HG02763 (cell line): ENCODE measurements at regions not wholly inside any gene's neighbourhood (a gene's known extent, or its start where the extent isn't known, plus 50 kb on each side); places are given as distances from the start of the nearest gene placed in this dataset.
"Not testable (repeated sequence)": the region's sequence is repeated elsewhere in the genome, so short reads cannot be mapped to it uniquely, and the experiment has no call there.

Experiments
- ATAC-seq: cut with Tn5 transposase; IDR thresholded peaks from one replicate; pipeline ENCODE4 v1.9.1; 2021; ENCODE audit warnings: mild to moderate bottlenecking, moderate library complexity; ENCODE audit not compliant: unreplicated experiment

DNA sequence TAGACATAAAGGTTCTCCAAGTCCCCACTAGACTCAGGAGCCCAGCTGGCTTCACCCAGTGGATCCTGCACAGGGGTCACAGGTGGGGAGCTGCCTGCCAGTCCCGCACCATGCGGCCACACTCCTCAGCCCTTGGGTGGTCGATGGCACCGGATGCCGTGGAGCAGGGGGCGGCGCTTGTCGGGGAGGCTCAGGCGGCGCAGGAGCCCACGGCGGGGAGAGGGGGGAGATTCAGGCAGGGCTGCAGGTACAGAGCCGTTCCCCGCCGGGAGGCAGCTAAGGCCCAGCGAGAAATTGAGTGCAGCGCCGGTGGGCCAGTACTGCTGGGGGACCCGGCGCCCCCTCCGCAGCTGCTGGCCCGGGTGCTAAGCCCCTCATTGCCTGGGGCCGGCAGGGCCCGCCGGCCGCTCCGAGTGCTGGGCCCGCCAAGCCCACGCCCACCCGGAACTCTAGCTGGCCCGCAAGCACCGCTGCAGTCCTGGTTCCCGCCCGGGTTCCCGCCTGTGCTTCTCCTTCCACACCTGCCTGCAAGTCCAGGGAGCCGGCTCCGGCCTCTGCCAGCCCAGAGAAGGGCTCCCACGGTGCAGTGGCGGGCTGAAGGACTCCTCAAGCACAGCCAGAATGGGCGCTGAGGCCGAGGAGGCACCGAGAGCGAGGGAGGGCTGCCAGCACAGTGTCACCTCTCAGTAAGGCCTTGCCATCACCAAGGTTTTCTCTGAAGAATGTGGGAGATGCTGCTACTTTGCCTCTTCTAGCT is 58.4 kb upstream of the PPP1R12A start:
- no peak for ATAC-seq

DNA sequence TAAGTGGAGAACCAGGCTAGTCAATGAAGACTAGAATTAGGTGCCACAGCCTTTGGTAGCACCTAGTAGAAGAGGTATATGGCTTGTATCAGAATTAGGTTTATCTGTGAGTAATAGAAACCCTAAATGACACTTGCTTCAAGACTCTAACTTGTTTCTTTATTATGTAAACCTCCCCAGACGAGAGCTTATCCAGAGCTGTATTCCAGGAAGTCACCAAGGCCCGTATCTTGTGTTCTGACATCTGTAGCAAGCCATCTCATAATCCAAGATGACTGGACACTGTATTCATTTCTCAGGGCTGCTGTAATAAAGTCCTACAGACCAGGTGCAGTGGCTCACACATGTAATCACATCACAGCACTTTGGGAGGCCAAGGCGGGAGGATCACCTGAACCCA is 56.7 kb upstream of the PPP1R12A start:
- ATAC-seq, result no peak

DNA sequence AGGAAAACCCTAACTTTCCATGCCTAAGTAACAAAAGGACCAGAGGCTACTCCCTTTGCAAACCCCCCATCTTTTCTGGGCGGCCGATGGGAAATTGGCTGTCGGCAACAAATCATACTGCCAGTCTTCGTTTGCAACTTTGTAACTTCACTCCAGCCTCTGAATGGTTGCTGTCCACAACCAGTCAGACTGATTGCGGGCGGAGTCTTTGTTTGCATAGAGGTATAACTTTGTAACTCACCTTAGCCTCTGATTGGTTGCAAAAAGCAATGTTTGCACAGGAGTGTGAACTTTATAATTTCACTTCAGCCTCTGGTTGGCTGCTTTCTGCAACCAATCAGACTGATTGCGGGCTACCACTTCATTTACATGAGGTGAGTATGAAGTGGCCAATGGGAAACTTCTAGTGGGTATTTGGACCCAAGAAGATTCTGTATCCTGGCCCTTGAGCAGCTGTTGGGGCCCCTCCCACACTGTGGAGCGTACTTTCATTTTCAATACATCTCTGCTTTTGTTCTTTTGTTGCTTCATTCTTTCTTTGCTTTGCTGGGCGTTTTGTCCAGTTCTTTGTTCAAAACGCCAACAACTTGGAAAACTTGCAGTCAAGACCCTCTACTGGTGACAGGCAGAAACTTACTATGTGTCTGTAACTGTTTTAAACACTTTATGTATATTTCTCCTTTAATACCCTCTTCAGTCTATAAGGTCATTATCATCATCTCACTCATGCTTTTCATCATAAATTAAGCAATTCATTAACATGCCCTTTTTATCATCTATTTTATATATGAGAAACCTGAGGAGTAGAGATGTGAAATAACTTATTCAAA is 55.8 kb upstream of the PPP1R12A start:
- not testable (repeated sequence) for ATAC-seq

DNA sequence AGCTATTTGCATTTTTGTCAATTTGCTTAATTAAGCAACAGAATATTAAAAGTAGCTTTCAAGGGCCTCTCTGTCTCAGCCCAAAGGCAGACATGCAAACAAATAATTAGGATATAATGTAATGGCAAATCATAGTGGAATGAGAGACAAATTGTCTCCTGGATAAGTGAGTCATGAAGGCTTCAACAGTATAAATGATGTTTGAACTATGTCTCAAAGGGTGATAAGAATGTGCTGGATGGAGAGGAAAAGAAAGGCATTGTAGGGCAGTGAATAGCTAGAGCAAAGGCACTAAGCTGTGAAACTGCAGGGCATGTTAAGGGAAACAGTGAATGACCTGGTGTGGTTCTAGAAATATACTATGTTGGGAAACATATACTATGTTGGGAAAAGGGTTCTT is 53.5 kb upstream of the PPP1R12A start:
- ATAC-seq, result no peak

DNA sequence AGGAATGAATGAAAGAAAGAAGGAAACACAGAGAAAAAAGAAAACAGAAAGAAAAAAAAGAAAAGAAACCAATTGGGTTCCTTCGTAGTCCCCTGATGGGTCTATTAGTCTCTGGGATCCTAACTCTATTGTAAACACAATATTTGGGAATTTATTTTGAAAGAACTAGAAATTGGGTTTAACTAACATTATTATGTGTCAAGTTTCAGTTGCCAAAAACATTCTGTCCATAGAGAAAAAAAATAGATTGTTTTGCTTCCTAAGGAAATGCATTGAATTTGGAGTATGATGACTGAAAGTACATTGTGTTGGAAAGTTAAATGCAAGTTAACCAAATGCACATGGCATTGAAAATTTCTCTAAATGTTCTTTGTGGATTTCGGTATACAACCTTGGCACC is 52.8 kb upstream of the PPP1R12A start:
- ATAC-seq, result no peak
